IPS DF 6.9 (cell line): ENCODE measurements at regions not wholly inside any gene's neighbourhood (a gene's known extent, or its start where the extent isn't known, plus 50 kb on each side); places are given as distances from the start of the nearest gene placed in this dataset.

Experiments
- DNase-seq: peaks from one replicate; pipeline ENCODE4 v3.0.0-alpha.2; 2013; ENCODE audit warnings: low read depth, low spot score
- H3K27ac ChIP-seq: one replicate; pipeline ENCODE4 v1.5.1; 2013; ENCODE audit warnings: low read length, control low read depth
- H3K27me3 ChIP-seq: 2 replicates; pipeline ENCODE4 v1.6.1; 2013; ENCODE audit warnings: mild to moderate bottlenecking, low read length; ENCODE audit not compliant: control insufficient read depth, insufficient read depth
- H3K36me3 ChIP-seq: 2 replicates; pipeline ENCODE4 v1.6.1; 2013; ENCODE audit warnings: low read length; ENCODE audit not compliant: control insufficient read depth, insufficient read depth
- H3K4me1 ChIP-seq: 2 replicates; pipeline ENCODE4 v1.6.1; 2013; ENCODE audit warnings: low read length; ENCODE audit not compliant: control insufficient read depth, insufficient read depth
- H3K4me3 ChIP-seq: 2 replicates; pipeline ENCODE4 v1.5.1; 2013; ENCODE audit warnings: mild to moderate bottlenecking, low read length
- H3K9me3 ChIP-seq: 2 replicates; pipeline ENCODE4 v1.6.1; 2013; ENCODE audit warnings: low read length, inconsistent platforms; ENCODE audit not compliant: control insufficient read depth, insufficient read depth
- WGBS: extraction: QIAGEN DNeasy Blood & Tissue Kit; methylation state at CpG from one replicate; pipeline ENCODE4 v1.1.7; 2013; ENCODE audit warnings: mixed read lengths, missing lambda C conversion rate; ENCODE audit not compliant: insufficient read length, insufficient coverage; 5-methylcytosine and 5-hydroxymethylcytosine counted together

DNA sequence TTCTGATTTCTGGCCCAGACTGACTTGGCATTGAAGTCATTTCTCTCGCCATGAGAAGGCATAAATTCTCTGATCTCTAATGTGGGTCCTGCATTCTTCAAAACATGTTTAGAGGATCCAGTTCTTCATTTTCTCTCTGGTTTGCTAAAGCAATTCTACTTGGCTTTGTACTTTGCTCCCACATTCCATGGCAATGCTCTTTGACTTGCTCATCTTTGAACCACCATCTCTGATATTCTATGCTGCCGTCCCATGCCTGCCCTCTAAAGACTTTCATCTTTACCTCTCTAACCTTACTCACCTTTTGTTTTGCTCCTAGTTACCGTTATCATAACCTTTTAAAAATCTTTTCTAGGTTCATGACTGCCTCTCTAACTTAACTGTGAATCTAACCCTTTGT lies 366.9 kb downstream of the KIF4B start:
- no peak for DNase-seq
- no peaks in the 10 kb centered on the region for H3K4me1 ChIP-seq
- H3K27ac ChIP-seq: no peak overlapping the region
- H3K4me3 ChIP-seq: no peak overlapping the region
- WGBS: 100% methylated on average over 1 of the region's 3 CpGs
- H3K36me3 ChIP-seq: no peaks in the 10 kb centered on the region
- no peaks in the 10 kb centered on the region for H3K9me3 ChIP-seq
- H3K27me3 ChIP-seq: no peaks in the 10 kb centered on the region

DNA sequence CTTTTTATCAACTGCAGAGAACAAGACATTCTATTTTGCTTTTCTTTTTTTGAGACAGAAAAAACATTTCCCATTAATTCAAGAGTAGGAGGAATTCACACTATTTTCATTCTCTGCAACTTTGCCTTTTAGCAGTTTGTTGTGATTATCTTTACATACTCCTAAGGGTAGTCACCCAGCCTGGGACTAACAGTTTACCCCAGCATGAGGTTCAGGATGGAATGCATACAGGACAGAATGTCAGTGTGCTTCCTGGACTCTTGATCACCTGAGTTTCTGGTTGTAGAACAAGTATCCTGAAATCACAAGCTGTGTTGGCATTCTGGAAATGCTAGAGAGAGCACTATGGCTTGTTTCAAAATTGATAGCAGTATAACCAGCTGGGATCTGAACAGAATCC lies 368.1 kb downstream of the KIF4B start:
- no peaks in the 10 kb centered on the region for H3K4me1 ChIP-seq
- DNase-seq: no peak
- H3K27me3 ChIP-seq: no peaks in the 10 kb centered on the region
- no peak overlapping the region for H3K27ac ChIP-seq
- no peak overlapping the region for H3K4me3 ChIP-seq
- no peaks in the 10 kb centered on the region for H3K36me3 ChIP-seq
- H3K9me3 ChIP-seq: no peaks in the 10 kb centered on the region

DNA sequence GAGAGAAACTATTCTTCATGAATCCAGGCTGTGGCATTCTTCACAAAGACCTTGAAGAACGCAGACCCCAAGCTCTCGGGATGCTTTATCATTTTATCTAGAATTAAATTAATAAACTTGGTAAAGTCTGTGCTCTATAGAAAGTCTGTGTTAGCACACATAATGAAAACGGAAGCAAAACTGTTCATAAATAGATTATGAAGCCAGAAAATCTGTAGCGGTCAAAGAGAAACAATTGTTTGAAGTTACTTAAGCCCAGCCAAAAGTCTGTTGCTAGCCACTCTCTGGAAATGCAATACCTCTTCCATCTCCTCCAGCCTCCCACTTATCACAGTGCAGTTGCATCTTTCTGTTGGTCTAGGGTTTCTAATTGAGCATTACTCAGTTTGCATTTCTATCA lies 375.9 kb downstream of the KIF4B start:
- H3K4me1 ChIP-seq: no peaks in the 10 kb centered on the region
- no peak overlapping the region for H3K27ac ChIP-seq
- no peak for DNase-seq
- no peaks in the 10 kb centered on the region for H3K36me3 ChIP-seq
- H3K9me3 ChIP-seq: no peaks in the 10 kb centered on the region
- H3K27me3 ChIP-seq: no peaks in the 10 kb centered on the region
- no CpG with 5 or more reads among the region's 4 CpGs for WGBS
- H3K4me3 ChIP-seq: no peak overlapping the region

DNA sequence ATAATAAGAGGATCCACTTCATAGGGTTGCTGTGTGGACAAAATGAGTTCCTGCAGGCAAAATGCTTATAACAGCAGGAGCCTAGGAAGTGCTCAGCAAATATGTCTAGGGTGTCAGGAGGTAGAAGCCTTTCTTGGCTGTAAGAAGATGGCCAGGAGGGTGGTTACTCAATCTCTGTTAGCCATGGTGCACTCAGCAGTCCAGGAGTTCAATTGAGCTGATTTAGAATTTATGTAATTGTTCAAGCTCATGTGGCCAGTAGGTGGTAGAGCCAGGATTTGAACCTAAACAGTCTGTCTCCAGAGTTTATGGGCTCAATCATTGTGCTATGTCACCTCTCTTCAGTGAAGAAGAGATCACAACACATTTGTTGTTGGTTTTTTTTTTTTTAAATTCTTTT lies 381.2 kb downstream of the KIF4B start:
- no peaks in the 10 kb centered on the region for H3K27me3 ChIP-seq
- H3K4me1 ChIP-seq: no peaks in the 10 kb centered on the region
- DNase-seq: no peak
- H3K4me3 ChIP-seq: no peak overlapping the region
- H3K36me3 ChIP-seq: no peaks in the 10 kb centered on the region
- H3K27ac ChIP-seq: no peak overlapping the region
- H3K9me3 ChIP-seq: no peaks in the 10 kb centered on the region

DNA sequence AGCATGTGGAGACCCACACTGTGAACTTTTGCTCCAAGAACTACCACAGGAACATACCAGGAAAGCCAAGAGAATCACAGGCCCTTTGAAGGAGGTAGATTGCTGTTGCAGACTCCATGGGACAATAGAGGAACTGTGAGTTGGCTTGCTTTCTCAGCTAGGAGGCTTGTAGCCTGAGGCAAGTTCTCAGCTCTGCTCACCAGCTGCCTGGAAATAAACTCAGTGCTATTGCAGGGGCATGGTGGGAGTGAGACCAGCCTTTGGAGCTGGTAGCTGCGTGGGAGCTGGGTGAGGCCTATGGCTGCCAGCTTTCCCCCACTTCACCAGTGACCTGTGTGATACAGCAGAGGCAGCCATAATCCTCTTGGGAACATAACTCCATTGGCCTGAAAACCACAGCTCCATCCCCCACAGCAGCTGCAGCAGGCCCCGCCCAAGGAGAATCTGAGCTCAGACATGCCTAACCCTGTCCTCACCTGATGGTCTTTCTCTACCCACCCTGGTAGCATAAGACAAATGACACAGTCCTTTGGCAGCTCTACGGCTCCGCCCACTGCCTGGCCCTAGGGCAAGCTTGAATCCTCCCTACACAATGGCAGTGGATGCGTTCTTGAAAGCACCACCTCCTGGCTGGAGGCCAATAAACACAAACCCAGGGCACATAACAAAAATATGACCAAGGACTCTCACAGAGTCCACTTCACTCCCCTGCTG lies 389.5 kb downstream of the KIF4B start:
- no peak for DNase-seq
- no CpG with 5 or more reads among the region's 5 CpGs for WGBS
- no peaks in the 10 kb centered on the region for H3K27me3 ChIP-seq

DNA sequence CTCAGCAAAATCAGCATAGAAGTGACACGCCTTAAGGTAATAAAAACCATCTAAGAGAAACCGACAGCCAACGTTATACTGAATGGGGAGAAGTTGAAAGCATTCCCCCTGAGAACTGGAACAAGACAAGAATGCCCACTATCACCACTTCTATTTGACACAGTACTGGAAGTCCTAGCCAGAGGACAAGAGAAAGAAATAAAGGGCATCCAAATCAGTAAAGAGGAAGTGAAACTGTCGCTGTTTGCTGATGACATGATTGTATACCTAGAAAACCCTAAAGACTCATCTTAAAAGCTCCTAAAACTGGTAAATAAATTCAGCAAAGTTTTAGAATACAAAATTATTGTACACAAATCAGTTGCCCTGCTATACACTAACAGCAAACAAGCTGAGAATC lies 393.3 kb downstream of the KIF4B start:
- Histone ChIP-seq H3K9me3 (no peaks in the 10 kb centered on the region), H3K27me3 (no peaks in the 10 kb centered on the region), H3K4me1 (no peaks in the 10 kb centered on the region), H3K4me3 (no peak overlapping the region), H3K27ac (no peak overlapping the region), H3K36me3 (no peaks in the 10 kb centered on the region)
- no CpG with 5 or more reads among the region's 4 CpGs for WGBS
- DNase-seq: no peak

More for the DNA sequence above, 389.5 kb downstream of the KIF4B start:
- no peak overlapping the region for H3K27ac ChIP-seq
- no peak overlapping the region for H3K4me3 ChIP-seq
- H3K4me1 ChIP-seq: no peaks in the 10 kb centered on the region
- no peaks in the 10 kb centered on the region for H3K36me3 ChIP-seq
- no peaks in the 10 kb centered on the region for H3K9me3 ChIP-seq

DNA sequence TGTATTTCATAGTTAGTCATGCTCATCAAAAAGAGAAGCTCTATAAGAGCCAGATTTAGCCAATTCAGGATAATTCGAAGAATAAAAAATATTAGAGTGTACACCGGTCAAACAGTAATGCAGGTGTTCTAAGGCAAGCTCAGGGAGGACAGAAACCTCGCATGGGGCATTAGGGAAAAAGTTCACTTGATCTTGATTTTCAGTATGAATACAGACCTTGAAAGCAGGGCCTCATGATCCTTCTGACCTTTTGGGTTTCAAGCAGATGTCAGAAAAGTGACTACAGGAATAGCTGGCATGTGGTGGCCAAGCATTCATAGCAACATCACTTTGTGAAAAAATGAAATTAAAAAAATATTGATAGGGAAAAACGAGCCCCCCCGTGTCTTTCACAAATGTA lies 394.9 kb downstream of the KIF4B start:
- Histone ChIP-seq H3K27ac (no peak overlapping the region), H3K36me3 (no peaks in the 10 kb centered on the region), H3K9me3 (no peaks in the 10 kb centered on the region), H3K4me1 (no peaks in the 10 kb centered on the region), H3K27me3 (no peaks in the 10 kb centered on the region), H3K4me3 (no peak overlapping the region)
- no CpG with 5 or more reads among the region's 5 CpGs for whole genome bisulfite sequencing
- DNase-seq: no peak

DNA sequence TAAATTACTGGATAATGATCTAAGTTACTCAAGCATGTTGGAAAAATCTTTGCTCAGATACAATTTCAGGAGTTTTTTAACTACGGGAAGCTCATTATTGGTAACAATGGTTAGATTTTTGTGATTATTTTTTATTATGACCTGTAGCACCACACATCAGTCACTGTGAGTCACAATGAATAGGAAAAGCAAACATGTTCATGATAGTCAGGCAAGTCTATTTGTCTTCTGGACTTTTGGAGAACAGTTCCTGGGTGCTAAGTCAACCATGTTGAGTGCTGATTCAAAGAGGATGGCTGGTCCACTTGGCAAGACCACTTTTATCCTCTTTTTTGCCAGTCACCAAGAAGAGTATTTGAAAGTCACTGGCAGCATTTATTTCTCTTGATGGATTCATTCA lies 403.2 kb downstream of the KIF4B start:
- DNase-seq: no peak
- no peaks in the 10 kb centered on the region for H3K36me3 ChIP-seq
- no peaks in the 10 kb centered on the region for H3K27me3 ChIP-seq
- H3K4me3 ChIP-seq: no peak overlapping the region
- no CpG with 5 or more reads among the region's 1 CpG for WGBS
- H3K9me3 ChIP-seq: no peaks in the 10 kb centered on the region
- no peak overlapping the region for H3K27ac ChIP-seq
- no peaks in the 10 kb centered on the region for H3K4me1 ChIP-seq

DNA sequence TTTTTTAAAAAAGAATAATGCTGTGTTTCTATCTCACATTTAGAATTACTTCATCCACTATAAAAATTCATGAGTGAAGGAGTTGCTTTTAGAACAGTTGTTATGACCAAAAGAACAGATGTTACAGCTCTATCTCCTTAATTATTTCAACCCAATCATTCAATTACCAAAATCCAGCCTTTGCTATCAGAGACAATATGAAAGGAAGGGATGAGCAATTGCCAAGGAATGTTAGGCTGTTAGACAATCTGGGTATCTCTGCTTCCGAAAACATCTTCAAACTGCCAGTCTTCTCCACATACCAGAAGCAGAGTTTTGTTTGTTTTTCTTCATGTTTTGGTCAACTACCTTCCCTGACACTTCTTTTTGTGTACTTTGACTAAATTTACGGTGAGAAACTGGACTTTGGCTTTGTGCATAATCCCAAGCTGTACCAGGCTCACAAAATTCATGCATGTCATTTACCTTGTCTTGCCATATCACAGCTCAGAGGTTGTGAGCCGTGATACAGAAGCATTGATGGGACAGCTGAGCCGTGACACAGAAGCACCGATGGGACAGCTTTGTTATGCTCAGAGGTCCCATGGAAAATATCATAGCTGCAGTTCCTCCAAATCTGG lies 405.5 kb downstream of the KIF4B start:
- Histone ChIP-seq H3K4me3 (no peak overlapping the region), H3K36me3 (no peaks in the 10 kb centered on the region), H3K27ac (no peak overlapping the region), H3K9me3 (no peaks in the 10 kb centered on the region), H3K27me3 (no peaks in the 10 kb centered on the region), H3K4me1 (no peaks in the 10 kb centered on the region)
- WGBS: no CpG with 5 or more reads among the region's 5 CpGs
- DNase-seq: no peak

DNA sequence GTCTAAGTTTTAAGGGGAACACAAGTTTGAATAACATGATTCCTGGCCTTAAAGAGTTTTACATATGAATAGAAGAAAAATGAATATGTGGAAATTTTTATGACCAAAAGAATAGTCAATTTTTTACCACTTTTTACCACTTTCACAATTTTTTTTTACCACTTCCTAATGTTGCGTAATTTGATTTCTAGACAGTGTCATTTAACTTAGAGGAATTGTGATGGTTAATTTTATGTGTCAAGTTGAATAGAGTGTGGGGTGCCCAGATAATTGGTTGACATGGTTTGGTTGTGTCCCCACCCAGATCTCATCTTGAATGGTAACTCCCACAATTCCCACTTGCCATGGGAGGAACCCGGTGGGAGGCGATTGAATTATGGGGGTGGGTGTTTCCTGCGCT lies 416.6 kb downstream of the KIF4B start:
- no peak overlapping the region for H3K27ac ChIP-seq
- H3K36me3 ChIP-seq: no peaks in the 10 kb centered on the region
- no CpG with 5 or more reads among the region's 4 CpGs for WGBS
- H3K4me1 ChIP-seq: no peaks in the 10 kb centered on the region
- no peak overlapping the region for H3K4me3 ChIP-seq
- no peaks in the 10 kb centered on the region for H3K27me3 ChIP-seq
- H3K9me3 ChIP-seq: no peaks in the 10 kb centered on the region
- no peak for DNase-seq

DNA sequence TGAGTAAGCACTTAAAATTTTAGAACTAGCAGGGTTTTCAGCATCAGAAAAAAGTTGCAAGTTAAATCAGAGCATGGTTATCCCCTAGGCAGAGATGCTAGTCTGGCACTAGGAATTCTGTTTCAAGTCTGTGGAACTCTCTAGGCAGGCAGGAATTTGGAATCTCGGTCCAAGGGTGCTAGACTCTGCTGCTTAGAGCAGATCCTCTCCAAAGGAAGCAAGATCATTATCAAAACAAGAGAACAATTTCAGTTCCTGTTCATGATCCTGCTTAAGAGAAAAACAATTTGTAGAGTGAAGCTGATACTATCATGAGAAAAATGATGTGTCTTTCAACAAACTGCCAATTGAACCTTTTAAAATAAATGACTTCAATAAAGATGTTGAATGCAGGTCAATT lies 420.7 kb downstream of the KIF4B start:
- no CpG with 5 or more reads among the region's 1 CpG for WGBS
- Histone ChIP-seq H3K27ac (no peak overlapping the region), H3K4me1 (no peaks in the 10 kb centered on the region), H3K27me3 (no peaks in the 10 kb centered on the region), H3K4me3 (no peak overlapping the region), H3K36me3 (no peaks in the 10 kb centered on the region), H3K9me3 (no peaks in the 10 kb centered on the region)
- no peak for DNase-seq
